GM12878 (cell line): ENCODE measurements at regions not wholly inside any gene's neighbourhood (a gene's known extent, or its start where the extent isn't known, plus 50 kb on each side); places are given as distances from the start of the nearest gene placed in this dataset.

Experiments
- BACH1 ChIP-seq: fragments of 450-650 bp; IDR thresholded peaks from 2 replicates; pipeline ENCODE4 v1.6.1; 2017; ENCODE audit warnings: mild to moderate bottlenecking, borderline replicate concordance
- BHLHE40 ChIP-seq, 2 experiments: fragments of 450-650 bp in 1 of 2; IDR thresholded peaks; 2 replicates each; pipeline ENCODE4 v1.6.1; 2011 to 2017; ENCODE audit warnings: low read depth in 2 of 2, borderline replicate concordance in 1 of 2, improper control_type of control experiment in 1 of 2, low read length in 1 of 2, mild to moderate bottlenecking in 1 of 2
- CREB1 ChIP-seq: IDR thresholded peaks from 2 replicates; pipeline ENCODE4 v1.6.1; 2012; ENCODE audit warnings: low read depth, mild to moderate bottlenecking, inconsistent platforms
- ETV6 ChIP-seq, 2 experiments: fragments of 450-650 bp in 1 of 2; IDR thresholded peaks in 1 of 2; conservative IDR thresholded peaks in 1 of 2; 2 replicates each; pipeline ENCODE4 v1.6.1; 2014; ENCODE audit warnings: antibody characterized with exemption in 1 of 2, borderline replicate concordance in 1 of 2, low read depth in 1 of 2, mild to moderate bottlenecking in 1 of 2, moderate library complexity in 1 of 2
- GATAD2B ChIP-seq: fragments of 450-650 bp; conservative IDR thresholded peaks from 2 replicates; pipeline ENCODE4 v1.6.1; 2017; ENCODE audit warnings: low read depth, mild to moderate bottlenecking, moderate library complexity
- JUNB ChIP-seq: IDR thresholded peaks from 2 replicates; pipeline ENCODE4 v1.6.1; 2016; ENCODE audit warnings: antibody characterized with exemption, mild to moderate bottlenecking
- MXI1 ChIP-seq: fragments of 150-350 bp; IDR thresholded peaks from 2 replicates; pipeline ENCODE4 v1.6.1; 2011; ENCODE audit warnings: low read depth, mild to moderate bottlenecking, inconsistent platforms, low read length, improper control_type of control experiment
- NFIC ChIP-seq: IDR thresholded peaks from 2 replicates; pipeline ENCODE4 v1.6.1; 2012; ENCODE audit warnings: low read depth, mild to moderate bottlenecking, inconsistent platforms, low read length, moderate library complexity
- NR2F1 ChIP-seq: fragments of 450-650 bp; conservative IDR thresholded peaks from 2 replicates; pipeline ENCODE4 v1.6.1; 2017; ENCODE audit warnings: mild to moderate bottlenecking
- POLR2AphosphoS2 ChIP-seq: IDR thresholded peaks from 2 replicates; pipeline ENCODE4 v1.6.1; 2011; ENCODE audit warnings: low read depth, mild to moderate bottlenecking, low read length, improper control_type of control experiment, moderate library complexity
- RUNX3 ChIP-seq: IDR thresholded peaks from 2 replicates; pipeline ENCODE4 v1.6.1; 2012; ENCODE audit warnings: low read length, inconsistent platforms
- SPI1 ChIP-seq: IDR thresholded peaks from 2 replicates; pipeline ENCODE4 v1.6.1; 2011; ENCODE audit warnings: low read depth, mild to moderate bottlenecking, low read length, moderate library complexity, borderline replicate concordance; ENCODE audit not compliant: insufficient read depth
- STAT1 ChIP-seq: fragments of 450-650 bp; conservative IDR thresholded peaks from 2 replicates; pipeline ENCODE4 v1.6.1; 2014; ENCODE audit warnings: antibody characterized with exemption, mild to moderate bottlenecking
- TBL1XR1 ChIP-seq: IDR thresholded peaks from 2 replicates; pipeline ENCODE4 v1.6.1; 2012; ENCODE audit warnings: low read depth, low read length, improper control_type of control experiment
- TCF12 ChIP-seq: IDR thresholded peaks from 2 replicates; pipeline ENCODE4 v1.6.1; 2011; ENCODE audit warnings: low read depth, mild to moderate bottlenecking, low read length
- YY1 ChIP-seq: IDR thresholded peaks from 2 replicates; pipeline ENCODE4 v1.6.1; 2011; ENCODE audit warnings: low read depth, mild to moderate bottlenecking, low read length
- ZBED1 ChIP-seq: IDR thresholded peaks from 2 replicates; pipeline ENCODE4 v1.6.1; 2016; ENCODE audit warnings: borderline replicate concordance
- ZNF24 ChIP-seq: fragments of 450-650 bp; IDR thresholded peaks from 2 replicates; pipeline ENCODE4 v1.6.1; 2017; ENCODE audit warnings: antibody characterized with exemption, mild to moderate bottlenecking
- TF ChIP-seq, protein P1 (sequence below): fragments of 450-650 bp; IDR thresholded peaks from 2 replicates; pipeline ENCODE4 v1.6.1; 2018; ENCODE audit warnings: mild to moderate bottlenecking, low read depth, moderate library complexity; ENCODE audit not compliant: partially characterized antibody
- TF ChIP-seq, protein P2 (sequence below): IDR thresholded peaks from 2 replicates; pipeline ENCODE4 v1.6.1; 2012; ENCODE audit warnings: low read depth, low read length, improper control_type of control experiment
- TF ChIP-seq, protein P3 (sequence below): fragments of 450-650 bp; IDR thresholded peaks from 2 replicates; pipeline ENCODE4 v1.6.1; 2016; ENCODE audit warnings: mild to moderate bottlenecking

DNA sequence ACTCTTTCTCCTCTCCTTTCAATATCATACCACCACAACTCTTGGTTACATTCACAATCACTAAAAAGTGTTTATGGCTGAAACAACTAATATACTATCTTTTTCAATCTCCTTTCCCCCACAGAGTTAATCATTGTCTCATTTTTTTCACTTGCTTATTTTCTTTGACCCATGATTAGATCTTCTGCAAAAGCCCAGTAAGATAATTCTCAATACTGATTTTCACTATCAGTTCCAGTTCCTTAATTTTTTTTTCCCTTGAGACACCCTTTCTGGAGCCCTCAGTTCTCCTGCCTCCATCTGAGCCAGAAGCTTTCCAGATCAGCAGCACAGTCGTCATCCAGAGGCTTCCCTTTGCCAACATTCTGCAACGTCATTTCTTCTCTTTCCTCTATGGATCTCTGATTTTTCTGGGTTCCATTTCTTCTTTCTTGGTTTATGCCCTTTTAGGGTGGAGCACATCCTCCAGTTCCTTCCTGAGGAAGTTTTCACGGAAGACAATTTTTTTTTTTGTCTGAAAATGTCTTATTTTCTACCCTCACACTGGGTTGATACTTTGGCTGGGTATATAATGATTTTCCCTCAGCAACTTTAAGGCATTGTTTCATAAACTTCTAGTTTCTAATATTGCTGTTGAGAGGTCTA, 88.7 kb upstream of the C15orf39 start (continued):
- TF ChIP-seq POLR2AphosphoS2 (no peak), BHLHE40 (IDR thresholded peaks at IDR 0.05; ENCODE audit: borderline replicate concordance in 1 of 2, low read depth in 2 of 2, low read length in 1 of 2) (peak; percentile 70 to 78), ETV6 (conservative IDR thresholded peaks at IDR 0.05 in 1 of 2, IDR thresholded peaks at IDR 0.05 in 1 of 2; ENCODE audit: borderline replicate concordance in 1 of 2, low read depth in 1 of 2) (peak in 1 of 2 experiments; percentile 69; a peak in 1 of 4 replicates), SPI1 (peak; percentile 98), TBL1XR1 (peak; percentile 96), ZBED1 (peak; percentile 57; the same call in 1 of the 2 replicates), BACH1 (peak; percentile 84; the same call in 1 of the 2 replicates), YY1 (peak; percentile 24; the same call in 1 of the 2 replicates), TCF12 (peak; percentile 51; the same call in 1 of the 2 replicates), MXI1 (peak; percentile 82; the same call in 1 of the 2 replicates), STAT1 (no peak), ZNF24 (peak; percentile 81; the same call in 1 of the 2 replicates), GATAD2B (peak; percentile 81), CREB1 (peak; percentile 40; the same call in 1 of the 2 replicates), NR2F1 (peak; percentile 89), NFIC (peak; percentile 96), JUNB (peak; percentile 77), RUNX3 (peak; percentile 64)
- TF ChIP-seq, protein P1, sequence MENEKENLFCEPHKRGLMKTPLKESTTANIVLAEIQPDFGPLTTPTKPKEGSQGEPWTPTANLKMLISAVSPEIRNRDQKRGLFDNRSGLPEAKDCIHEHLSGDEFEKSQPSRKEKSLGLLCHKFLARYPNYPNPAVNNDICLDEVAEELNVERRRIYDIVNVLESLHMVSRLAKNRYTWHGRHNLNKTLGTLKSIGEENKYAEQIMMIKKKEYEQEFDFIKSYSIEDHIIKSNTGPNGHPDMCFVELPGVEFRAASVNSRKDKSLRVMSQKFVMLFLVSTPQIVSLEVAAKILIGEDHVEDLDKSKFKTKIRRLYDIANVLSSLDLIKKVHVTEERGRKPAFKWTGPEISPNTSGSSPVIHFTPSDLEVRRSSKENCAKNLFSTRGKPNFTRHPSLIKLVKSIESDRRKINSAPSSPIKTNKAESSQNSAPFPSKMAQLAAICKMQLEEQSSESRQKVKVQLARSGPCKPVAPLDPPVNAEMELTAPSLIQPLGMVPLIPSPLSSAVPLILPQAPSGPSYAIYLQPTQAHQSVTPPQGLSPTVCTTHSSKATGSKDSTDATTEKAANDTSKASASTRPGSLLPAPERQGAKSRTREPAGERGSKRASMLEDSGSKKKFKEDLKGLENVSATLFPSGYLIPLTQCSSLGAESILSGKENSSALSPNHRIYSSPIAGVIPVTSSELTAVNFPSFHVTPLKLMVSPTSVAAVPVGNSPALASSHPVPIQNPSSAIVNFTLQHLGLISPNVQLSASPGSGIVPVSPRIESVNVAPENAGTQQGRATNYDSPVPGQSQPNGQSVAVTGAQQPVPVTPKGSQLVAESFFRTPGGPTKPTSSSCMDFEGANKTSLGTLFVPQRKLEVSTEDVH: no peak
- TF ChIP-seq, protein P2, sequence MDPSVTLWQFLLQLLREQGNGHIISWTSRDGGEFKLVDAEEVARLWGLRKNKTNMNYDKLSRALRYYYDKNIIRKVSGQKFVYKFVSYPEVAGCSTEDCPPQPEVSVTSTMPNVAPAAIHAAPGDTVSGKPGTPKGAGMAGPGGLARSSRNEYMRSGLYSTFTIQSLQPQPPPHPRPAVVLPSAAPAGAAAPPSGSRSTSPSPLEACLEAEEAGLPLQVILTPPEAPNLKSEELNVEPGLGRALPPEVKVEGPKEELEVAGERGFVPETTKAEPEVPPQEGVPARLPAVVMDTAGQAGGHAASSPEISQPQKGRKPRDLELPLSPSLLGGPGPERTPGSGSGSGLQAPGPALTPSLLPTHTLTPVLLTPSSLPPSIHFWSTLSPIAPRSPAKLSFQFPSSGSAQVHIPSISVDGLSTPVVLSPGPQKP: no peak
- TF ChIP-seq, protein P3, sequence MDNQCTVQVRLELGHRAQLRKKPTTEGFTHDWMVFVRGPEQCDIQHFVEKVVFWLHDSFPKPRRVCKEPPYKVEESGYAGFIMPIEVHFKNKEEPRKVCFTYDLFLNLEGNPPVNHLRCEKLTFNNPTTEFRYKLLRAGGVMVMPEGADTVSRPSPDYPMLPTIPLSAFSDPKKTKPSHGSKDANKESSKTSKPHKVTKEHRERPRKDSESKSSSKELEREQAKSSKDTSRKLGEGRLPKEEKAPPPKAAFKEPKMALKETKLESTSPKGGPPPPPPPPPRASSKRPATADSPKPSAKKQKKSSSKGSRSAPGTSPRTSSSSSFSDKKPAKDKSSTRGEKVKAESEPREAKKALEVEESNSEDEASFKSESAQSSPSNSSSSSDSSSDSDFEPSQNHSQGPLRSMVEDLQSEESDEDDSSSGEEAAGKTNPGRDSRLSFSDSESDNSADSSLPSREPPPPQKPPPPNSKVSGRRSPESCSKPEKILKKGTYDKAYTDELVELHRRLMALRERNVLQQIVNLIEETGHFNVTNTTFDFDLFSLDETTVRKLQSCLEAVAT: peak; percentile 87
